GM23338 (cell line): ENCODE measurements at regions not wholly inside any gene's neighbourhood (a gene's known extent, or its start where the extent isn't known, plus 50 kb on each side); places are given as distances from the start of the nearest gene placed in this dataset.

ENCODE experiments used
- CREB1 ChIP-seq: fragments of 250-450 bp; sonication (Bioruptor Pico); IDR thresholded peaks from 2 replicates; pipeline ENCODE4 v1.5.0; 2020; ENCODE audit warnings: low read depth, mild to moderate bottlenecking, moderate library complexity
- ETS1 ChIP-seq: IDR thresholded peaks from 2 replicates; pipeline ENCODE4 v1.6.1; 2016; ENCODE audit warnings: antibody characterized with exemption
- EZH2 ChIP-seq: fragments of 200-600 bp; sonication (generic); IDR thresholded peaks from one replicate; pipeline ENCODE4 v1.8.0; 2017; ENCODE audit warnings: antibody characterized with exemption, mild to moderate bottlenecking, low read depth; ENCODE audit not compliant: unreplicated experiment
- EZH2phosphoT487 ChIP-seq: fragments of 200-600 bp; sonication (generic); IDR thresholded peaks from one replicate; pipeline ENCODE4 v1.8.1; 2018; ENCODE audit warnings: antibody characterized with exemption; ENCODE audit not compliant: unreplicated experiment
- NANOG ChIP-seq: IDR thresholded peaks from 2 replicates; pipeline ENCODE4 v1.6.1; 2016; ENCODE audit warnings: antibody characterized with exemption, borderline replicate concordance
- POLR2AphosphoS5 ChIP-seq: IDR thresholded peaks from 2 replicates; pipeline ENCODE4 v1.6.1; 2016; ENCODE audit warnings: antibody characterized with exemption, low read depth
- STAT1 ChIP-seq: IDR thresholded peaks from one replicate; pipeline ENCODE4 v1.6.1; 2016; ENCODE audit warnings: antibody characterized with exemption; ENCODE audit not compliant: unreplicated experiment
- ZNF114 ChIP-seq: fragments of 250-450 bp; sonication (Bioruptor Pico); IDR thresholded peaks from 2 replicates; pipeline ENCODE4 v1.5.0; 2020; ENCODE audit warnings: mild to moderate bottlenecking, moderate library complexity
- ZNF331 ChIP-seq: fragments of 250-450 bp; sonication (Bioruptor Pico); IDR thresholded peaks from 2 replicates; pipeline ENCODE4 v1.5.0; 2020; ENCODE audit warnings: low read depth, mild to moderate bottlenecking, moderate library complexity
- ZNF462 ChIP-seq: fragments of 250-450 bp; sonication (Bioruptor Pico); IDR thresholded peaks from 2 replicates; pipeline ENCODE4 v1.5.0; 2020; ENCODE audit warnings: mild to moderate bottlenecking, moderate library complexity

GRCh38 chr13:111956261-111957151 is 110.4 kb upstream of the SOX1 start (continued):
- TF ChIP-seq ZNF462 (CRISPR knock-in tag) (no peak), NANOG (no peak), ETS1 (no peak), CREB1 (no peak), POLR2AphosphoS5 (no peak), ZNF114 (CRISPR knock-in tag) (no peak), STAT1 (no peak), ZNF331 (CRISPR knock-in tag) (no peak), EZH2 (no peak), EZH2phosphoT487 (no peak)
